Activated B cell treated with CpG ODN at 0.5 μM for 24 hours (primary cell): ENCODE measurements at regions not wholly inside any gene's neighbourhood (a gene's known extent, or its start where the extent isn't known, plus 50 kb on each side); places are given as distances from the start of the nearest gene placed in this dataset.

Source experiments
- ATAC-seq: fragments of 200-7000 bp; cut with Tn5 transposase; one replicate; pipeline ENCODE4 v1.10.0; 2021; ENCODE audit warnings: low read depth, mild to moderate bottlenecking, moderate library complexity
- CTCF ChIA-PET: fragments of 350-600 bp; sonication (Branson Sonifier 250); formaldehyde crosslinking; loops from one replicate; lab custom pipeline; 2021; ENCODE audit warnings: antibody characterized with exemption; lab: Charles Lee
- POLR2A ChIA-PET: fragments of 350-600 bp; sonication (Branson Sonifier 250); formaldehyde crosslinking; loops from one replicate; lab custom pipeline; 2021; ENCODE audit warnings: antibody characterized with exemption; lab: Charles Lee
- DNase-seq: peaks from one replicate; pipeline ENCODE4 v3.0.0; 2022
- H3K27ac Mint-ChIP-seq: one replicate; pipeline ENCODE4 v1.8.0; 2020; ENCODE audit warnings: mixed read lengths
- H3K27me3 Mint-ChIP-seq: one replicate; pipeline ENCODE4 v1.8.0; 2021; ENCODE audit warnings: mixed read lengths
- H3K36me3 Mint-ChIP-seq: one replicate; pipeline ENCODE4 v1.8.0; 2021; ENCODE audit warnings: low read depth, mixed read lengths
- H3K4me1 Mint-ChIP-seq: one replicate; pipeline ENCODE4 v1.8.0; 2021; ENCODE audit warnings: mixed read lengths
- H3K4me3 Mint-ChIP-seq: one replicate; pipeline ENCODE4 v1.8.0; 2020; ENCODE audit warnings: mild to moderate bottlenecking, mixed read lengths
- H3K9me3 Mint-ChIP-seq: one replicate; pipeline ENCODE4 v1.8.0; 2020; ENCODE audit warnings: mixed read lengths
- CTCF ChIP-seq: fragments of 200-600 bp; IDR thresholded peaks from one replicate; pipeline ENCODE4 v1.8.0; 2022; ENCODE audit warnings: antibody characterized with exemption, mild to moderate bottlenecking
- intact Hi-C: fragments of 100-400 bp; cut with micrococcal nuclease; formaldehyde crosslinking; loops from one replicate; pipeline ENCODE4 v1.15.1; 2024

DNA sequence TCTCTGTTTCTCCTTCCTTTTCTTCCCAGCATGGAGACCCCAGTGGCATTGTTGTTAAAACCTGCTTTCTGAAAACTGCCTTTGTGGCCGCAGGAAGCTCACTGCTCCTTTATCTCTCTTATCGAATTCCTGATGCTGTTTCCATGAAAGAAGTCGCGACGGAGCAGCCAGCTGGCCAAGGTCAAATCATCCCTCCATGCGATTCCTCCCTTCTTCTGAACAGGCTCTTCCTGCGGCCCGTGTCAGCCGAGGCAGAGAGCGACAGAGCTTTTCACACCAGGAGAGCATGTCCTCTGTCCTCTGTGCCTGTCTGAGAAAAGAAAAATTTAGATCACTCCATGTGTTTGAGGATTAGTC is 242.1 kb upstream of the PITRM1 start:
- Mint-ChIP-seq H3K4me3 (no peak overlapping the region), H3K36me3 (no peaks in the 10 kb centered on the region), H3K27me3 (no peaks in the 10 kb centered on the region), H3K9me3 (peaks cover 4% of the 10 kb centered on the region), H3K4me1 (peaks cover 1% of the 10 kb centered on the region), H3K27ac (no peak overlapping the region)
- DNase-seq: no peak
- no peak for TF ChIP-seq CTCF
- intact Hi-C loops: no loop called here
- ATAC-seq: no peak
- POLR2A ChIA-PET: no interaction called here
- CTCF ChIA-PET: no interaction called here

- intact Hi-C loops: no loop called here
Observed at GRCh38 chr10:3413937-3414666, 241.5 kb upstream of the PITRM1 start.

DNA sequence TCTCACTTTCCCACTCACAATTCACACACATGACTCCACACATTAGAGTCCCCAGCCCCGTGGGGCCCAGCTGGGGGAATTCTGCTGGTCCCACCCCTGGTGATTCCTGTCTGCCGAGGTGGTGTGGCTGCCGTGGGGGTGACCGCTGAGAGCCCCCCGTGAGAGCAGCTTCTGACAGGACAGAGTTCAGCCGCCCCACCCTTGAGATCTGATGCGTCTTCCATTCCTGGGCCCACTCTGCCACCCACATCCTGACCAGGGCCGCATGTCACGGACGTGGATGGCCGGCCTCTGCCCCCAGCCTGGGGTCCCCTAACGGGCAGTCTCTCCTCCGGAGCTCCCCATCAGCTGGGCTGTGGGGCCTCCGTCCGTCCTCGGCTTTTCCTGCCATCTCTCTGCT is 240.1 kb upstream of the PITRM1 start:
- H3K9me3 Mint-ChIP-seq: peaks cover 4% of the 10 kb centered on the region
- ChIA-PET CTCF (no interaction called here), POLR2A (no interaction called here)
- H3K27me3 Mint-ChIP-seq: no peaks in the 10 kb centered on the region
- ATAC-seq: no peak
- H3K36me3 Mint-ChIP-seq: no peaks in the 10 kb centered on the region
- H3K27ac Mint-ChIP-seq: no peak overlapping the region
- DNase-seq: no peak
- no peaks in the 10 kb centered on the region for H3K4me1 Mint-ChIP-seq
- intact Hi-C loops: no loop called here
- no peak overlapping the region for H3K4me3 Mint-ChIP-seq
- no peak for TF ChIP-seq CTCF

More at GRCh38 chr10:3413937-3414666, 241.5 kb upstream of the PITRM1 start:
- no peak overlapping the region for H3K4me3 Mint-ChIP-seq
- ATAC-seq: no peak
- no peak for DNase-seq
- H3K27me3 Mint-ChIP-seq: no peaks in the 10 kb centered on the region
- H3K36me3 Mint-ChIP-seq: no peaks in the 10 kb centered on the region
- ChIA-PET POLR2A (no interaction called here), CTCF (no interaction called here)
- no peak for TF ChIP-seq CTCF
- peaks cover 4% of the 10 kb centered on the region for H3K9me3 Mint-ChIP-seq
- no peaks in the 10 kb centered on the region for H3K4me1 Mint-ChIP-seq
- no peak overlapping the region for H3K27ac Mint-ChIP-seq

DNA sequence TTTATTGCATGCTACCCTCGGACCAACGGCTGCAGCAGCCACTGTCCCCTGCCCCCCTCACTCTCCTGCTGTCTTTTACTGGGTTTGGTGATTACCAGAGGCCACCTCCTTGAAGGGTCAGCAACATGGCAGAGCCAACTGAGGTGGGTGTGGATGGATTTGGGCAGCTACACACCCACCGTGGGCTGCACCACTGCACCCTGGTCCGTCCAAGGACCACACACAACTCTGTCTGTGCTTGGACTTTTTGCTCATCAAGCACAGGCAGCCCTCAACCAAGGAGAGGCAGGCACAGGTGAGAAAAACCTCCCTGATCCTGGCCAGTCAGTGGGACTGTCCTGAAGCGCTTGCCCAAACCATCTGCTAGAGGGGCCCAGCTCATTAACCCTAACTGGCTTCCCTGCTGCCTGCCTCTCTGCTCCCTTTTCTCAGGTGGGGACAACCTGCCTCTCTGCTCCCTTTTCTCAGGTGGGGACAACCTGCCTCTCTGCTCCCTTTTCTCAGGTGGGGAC is 239.5 kb upstream of the PITRM1 start:
- H3K27ac Mint-ChIP-seq: no peak overlapping the region
- no peaks in the 10 kb centered on the region for H3K4me1 Mint-ChIP-seq
- no peak overlapping the region for H3K4me3 Mint-ChIP-seq
- DNase-seq (no peak), ATAC-seq (no peak)
- H3K27me3 Mint-ChIP-seq: no peaks in the 10 kb centered on the region
- no peaks in the 10 kb centered on the region for H3K36me3 Mint-ChIP-seq
- TF ChIP-seq CTCF: no peak
- ChIA-PET CTCF (no interaction called here), POLR2A (no interaction called here)
- peaks cover 4% of the 10 kb centered on the region for H3K9me3 Mint-ChIP-seq
- intact Hi-C loops: no loop called here

DNA sequence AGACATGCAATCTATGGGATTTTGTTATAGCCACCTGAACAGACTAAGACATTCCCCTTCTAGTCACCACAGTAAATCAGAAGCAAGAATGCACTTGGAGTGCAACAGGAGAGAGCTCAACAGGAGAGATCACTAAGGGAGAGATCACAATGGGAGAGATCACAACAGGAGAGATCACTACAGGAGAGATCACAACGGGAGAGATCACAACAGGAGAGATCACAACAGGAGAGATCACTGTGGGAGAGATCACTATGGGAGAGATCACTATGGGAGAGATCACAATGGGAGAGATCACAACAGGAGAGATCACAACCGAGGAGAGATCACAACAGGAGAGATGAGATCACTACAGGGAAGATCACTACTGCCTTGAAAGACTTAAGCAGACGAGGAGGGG is 238.5 kb upstream of the PITRM1 start:
- H3K9me3 Mint-ChIP-seq: peaks cover 4% of the 10 kb centered on the region
- CTCF ChIA-PET: no interaction called here
- POLR2A ChIA-PET: no interaction called here
- intact Hi-C loops: no loop called here
- no peak overlapping the region for H3K4me3 Mint-ChIP-seq
- no peak for TF ChIP-seq CTCF
- H3K4me1 Mint-ChIP-seq: no peaks in the 10 kb centered on the region
- ATAC-seq (no peak), DNase-seq (no peak)
- no peaks in the 10 kb centered on the region for H3K36me3 Mint-ChIP-seq
- H3K27ac Mint-ChIP-seq: no peak overlapping the region
- no peaks in the 10 kb centered on the region for H3K27me3 Mint-ChIP-seq
